Stimulated activated CD4-positive, alpha-beta T cell treated with anti-CD3 and anti-CD28 coated beads, Interleukin-2, amount 100 ng/mL, for 4 hours (primary cell): ENCODE measurements at regions not wholly inside any gene's neighbourhood (a gene's known extent, or its start where the extent isn't known, plus 50 kb on each side); places are given as distances from the start of the nearest gene placed in this dataset.
"Not testable (repeated sequence)": the region's sequence is repeated elsewhere in the genome, so short reads cannot be mapped to it uniquely, and the experiment has no call there.

ENCODE experiments used
- DNase-seq: peaks from one replicate; pipeline ENCODE4 v3.0.0-alpha.2; 2020; ENCODE audit warnings: low read depth

DNA sequence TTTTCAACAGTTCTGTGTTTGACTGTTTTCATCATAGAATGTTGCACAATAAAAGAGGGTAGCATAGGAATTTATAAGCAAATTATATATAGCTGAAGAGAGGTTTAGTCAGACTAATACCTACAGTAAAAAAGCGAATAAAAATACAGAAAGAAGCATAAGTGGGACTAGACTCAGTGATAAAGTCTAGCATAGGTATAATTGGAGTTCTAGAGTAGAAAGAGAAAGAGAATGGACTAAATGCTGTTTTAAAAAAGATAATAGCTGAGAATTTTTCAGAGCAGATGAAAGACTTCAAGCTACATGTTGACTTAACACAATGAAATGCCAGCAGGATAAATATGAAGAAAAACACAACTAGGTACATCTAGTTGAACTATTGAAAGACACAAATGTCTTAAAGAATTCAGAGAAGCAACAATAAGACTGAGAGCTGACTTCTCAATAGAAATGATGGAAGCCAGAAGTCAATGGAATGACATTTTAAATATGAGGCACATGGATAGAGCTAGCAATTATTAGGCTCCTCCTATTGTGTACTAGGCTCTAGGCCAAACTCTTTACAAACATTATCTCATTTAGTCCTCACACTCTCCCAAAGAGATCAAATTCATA lies 573.9 kb downstream of the ZNF608 start:
- no peak for DNase-seq

DNA sequence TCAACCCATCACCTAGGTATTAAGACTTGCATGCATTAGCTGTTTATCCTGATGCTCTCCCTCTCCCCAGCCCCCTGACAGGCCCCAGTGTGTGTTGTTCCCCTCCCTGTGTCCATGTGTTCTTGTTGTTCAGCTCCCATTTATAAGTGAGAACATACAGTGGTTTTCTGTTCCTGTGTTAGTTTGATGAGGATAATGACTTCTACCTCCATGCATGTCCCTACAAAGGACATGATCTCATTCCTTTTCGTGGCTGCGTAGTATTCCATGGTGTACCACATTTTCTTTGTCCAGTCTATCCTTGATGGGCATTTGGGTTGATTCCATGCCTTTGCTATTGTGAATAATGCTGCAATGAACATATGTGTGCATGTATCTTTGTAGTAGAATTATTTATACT lies 578.3 kb downstream of the ZNF608 start:
- DNase-seq, result not testable (repeated sequence)

DNA sequence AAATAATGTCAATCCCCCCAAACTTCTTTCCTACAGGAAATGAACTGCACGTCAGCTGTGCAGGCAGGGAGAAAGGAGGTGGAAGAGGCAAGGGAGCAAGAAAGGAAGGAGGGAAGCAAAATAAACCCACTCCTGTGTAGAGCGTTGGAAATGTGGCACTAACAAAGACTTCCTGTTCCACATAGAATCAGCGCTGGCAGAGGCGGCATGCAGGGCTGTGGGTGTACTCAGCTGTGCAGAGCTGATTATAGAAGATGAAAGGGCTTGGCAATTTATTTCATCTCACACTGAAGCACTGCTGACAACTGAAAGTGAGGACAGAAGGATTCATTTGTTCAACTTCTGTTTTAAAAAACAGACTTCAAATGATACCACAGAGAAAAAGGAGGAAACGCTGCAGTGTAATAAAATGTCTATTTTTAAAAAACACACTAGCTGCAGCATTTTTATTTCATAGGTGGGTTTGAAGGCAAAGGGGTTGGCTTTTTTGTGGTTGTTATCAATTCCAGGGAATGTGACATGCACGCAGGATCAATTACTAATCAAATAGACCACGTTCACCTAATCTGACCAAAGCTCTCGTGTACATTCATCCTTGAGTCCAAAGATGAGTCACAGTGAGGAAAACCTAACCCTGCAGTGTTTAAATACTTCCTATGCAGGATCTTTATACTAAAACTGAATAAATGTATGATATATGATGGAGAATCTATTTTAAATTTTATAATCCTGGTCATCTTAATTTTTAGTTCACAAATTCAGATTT lies 583.5 kb downstream of the ZNF608 start:
- DNase-seq, result no peak

DNA sequence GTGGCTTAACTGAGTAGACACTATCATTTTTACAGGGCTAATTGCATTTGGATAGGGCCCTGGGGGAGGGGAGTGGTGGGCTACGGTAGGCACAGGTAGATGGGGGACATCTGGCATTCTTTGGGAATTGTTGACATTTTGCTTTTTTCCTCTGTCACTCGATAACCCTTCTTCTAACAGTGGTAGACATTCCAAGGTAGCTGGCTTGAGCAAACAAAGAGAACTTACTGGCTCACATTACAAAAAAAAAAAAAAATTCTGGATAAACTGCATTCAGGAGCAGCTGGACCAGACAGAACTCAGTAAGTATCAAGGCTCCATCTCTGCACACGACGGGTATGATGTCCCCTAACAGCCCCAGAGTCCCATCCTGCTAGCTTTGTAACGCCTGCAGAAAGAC lies 585.2 kb downstream of the ZNF608 start:
- no peak for DNase-seq

DNA sequence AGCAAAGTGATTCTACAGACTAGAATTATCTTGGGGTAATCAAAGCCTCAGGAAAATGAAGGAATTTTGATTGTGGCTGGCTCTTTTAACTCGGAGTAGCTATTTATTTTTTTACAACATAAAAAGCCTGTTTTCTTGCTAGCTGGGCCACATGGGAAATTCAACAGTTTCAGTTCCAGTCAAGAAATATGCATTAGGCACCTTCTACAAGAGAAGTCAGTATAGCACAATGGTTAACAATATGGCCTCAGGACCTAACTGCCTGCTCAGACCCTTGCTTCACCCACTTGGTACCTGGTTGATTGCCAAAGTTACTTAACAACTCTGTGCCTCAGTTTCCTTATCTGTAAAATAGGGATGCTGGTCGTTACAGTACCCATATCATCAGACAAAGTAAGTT lies 586.2 kb downstream of the ZNF608 start:
- DNase-seq, result no peak

DNA sequence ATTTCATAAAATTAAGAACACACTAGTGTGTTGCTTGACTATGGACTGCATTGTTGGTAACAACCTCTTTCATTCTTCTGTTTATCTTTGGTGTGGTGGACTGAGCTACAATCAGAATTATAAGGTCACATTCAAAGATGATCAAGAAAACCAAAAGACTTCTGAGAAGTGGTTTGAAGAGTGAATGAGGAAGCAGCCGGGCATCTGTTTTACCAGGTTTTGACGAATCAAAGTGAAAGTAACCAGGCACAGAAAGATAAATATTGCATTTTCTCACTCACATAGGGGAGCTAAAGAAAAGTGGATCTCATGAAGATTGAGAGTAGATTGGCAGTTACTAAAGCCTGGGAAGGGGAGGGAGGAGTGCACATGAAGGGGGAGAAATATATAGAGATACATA lies 589.1 kb downstream of the ZNF608 start:
- DNase-seq, result no peak

DNA sequence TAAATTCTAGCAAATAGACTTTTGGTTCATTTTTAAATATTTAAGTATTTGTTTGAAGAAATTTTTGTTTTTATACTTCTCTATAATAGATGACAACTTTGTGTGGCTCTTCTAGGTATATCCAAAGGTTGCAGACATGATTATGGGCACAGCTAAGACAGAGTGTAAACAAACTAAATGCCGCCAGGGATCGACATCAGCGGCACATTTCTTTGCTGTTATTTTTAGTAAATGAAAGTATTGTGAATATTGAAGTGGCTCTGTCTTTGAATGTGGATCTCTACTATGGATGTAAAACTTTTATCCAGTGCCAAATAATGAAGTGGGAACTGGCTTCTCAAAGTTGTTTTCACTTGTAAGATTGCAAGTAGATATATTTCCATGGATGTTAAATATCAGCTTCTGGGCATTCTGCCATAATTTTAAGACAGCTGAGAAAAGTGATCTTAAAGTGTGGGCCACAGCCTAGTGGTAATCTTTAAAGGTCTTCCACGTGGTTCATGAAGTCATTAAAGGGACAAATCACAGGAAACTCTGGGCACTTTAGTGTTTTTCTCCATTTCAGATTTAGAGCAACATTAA lies 589.9 kb downstream of the ZNF608 start:
- DNase-seq, result no peak

DNA sequence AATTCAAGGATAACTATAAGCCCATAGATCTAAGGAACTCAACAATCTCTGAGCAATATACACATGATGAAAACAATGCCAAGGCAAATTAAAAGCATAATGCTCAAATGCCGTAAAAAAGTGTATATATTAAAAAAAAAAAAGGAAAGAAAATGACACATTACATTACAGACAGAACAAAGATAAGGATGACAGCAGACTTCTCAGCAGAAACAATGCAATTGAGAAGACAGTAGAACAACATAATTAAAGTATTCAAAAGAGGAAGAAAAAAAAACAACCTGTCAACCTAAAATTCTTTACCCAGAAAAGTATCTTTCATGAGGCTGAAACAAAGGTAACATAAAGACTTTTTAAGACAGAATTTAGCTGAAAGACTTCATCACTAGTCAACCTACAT lies 591.7 kb downstream of the ZNF608 start:
- no peak for DNase-seq

DNA sequence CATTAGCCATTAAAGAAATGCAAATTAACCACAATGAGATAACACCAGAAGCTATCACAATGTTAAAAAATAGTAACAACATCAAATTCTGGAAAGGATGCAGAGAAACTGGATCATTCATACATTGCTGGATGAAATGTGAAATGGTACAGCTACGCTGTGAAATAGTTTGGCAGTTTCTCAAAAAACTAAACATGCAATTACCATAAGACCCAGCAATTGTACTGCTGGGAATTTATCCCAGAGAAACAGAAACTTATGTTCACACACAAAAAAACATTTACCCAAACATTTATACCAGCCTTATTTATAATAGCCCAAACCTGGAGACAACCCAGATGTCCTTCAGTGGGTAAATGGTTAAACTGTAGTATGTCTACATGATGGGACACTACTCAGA lies 592.9 kb downstream of the ZNF608 start:
- DNase-seq, result no peak

DNA sequence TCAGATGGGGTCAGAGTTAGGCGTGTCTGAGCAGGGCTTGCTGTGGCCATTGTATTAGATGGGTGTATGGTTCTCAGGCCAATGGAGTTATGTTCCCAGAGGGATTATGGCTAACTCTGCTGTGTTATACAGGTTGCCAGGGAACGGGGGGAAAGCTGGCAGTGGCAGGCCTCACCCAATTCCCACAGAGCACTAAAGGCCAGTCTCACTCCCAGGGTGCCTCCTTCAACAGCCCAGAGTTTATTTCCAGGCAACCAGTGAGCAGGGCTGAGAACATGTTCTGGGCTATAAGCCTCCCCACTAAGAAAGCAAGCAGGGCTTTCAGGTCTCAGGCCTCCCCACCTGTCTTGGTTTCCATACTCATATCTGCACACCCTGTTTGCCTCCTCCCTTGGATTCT lies 597.9 kb downstream of the ZNF608 start:
- no peak for DNase-seq

DNA sequence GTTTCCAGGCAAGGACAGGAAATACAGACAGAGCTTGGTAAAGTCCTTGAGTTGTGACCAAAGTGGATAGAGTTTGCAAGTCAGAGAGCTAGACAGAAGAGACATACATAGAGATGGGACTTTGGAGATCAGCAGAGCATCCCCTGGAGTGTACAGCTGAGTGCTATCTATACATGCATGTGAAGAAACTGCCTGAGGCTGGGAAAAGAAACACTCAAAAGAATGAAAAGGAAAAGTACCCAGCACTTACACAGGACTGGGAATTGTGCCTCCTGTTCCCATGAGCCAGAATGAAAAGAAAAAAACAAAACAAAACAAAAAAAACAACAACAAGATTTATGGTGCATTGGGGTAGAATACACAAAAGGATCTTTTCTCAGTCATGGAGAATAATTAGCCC lies 606.4 kb downstream of the ZNF608 start:
- DNase-seq, result no peak

DNA sequence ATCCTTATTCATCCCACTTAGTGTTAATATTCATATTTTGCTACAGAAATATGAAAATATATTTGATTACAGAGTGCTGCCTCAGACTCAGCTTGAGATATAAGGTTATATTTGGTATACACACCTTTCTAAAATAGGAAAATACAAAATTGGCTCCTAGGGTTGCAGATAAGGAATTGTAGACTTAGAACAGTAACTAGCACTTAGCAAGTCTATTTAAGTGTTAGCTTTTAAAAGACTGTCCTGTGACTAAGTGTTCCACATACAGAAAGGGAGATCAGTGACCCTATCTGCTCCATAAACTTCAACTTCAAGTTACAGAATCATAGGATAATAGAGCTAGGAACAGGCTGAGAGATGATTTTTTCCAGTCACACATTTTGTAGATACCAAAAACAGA lies 607.0 kb downstream of the ZNF608 start:
- DNase-seq, result no peak

DNA sequence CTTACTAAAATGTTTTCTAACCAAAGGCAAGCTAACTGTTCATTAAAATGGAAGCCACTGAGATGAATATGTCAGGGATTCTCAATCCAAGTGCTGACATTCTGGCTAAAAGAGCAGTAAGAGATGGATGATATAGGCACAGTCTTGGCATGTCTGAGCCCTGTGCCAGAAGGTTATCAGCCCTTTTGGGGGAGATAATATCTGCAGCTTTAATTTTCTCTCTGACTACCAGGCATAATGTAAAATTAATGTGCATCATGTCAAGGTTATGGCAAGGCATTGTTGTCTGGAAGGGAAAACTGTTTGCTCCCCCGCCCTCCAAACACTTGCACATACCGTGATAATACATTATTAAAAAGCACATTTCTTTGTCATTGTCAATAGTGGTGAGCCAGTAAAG lies 609.8 kb downstream of the ZNF608 start:
- no peak for DNase-seq

DNA sequence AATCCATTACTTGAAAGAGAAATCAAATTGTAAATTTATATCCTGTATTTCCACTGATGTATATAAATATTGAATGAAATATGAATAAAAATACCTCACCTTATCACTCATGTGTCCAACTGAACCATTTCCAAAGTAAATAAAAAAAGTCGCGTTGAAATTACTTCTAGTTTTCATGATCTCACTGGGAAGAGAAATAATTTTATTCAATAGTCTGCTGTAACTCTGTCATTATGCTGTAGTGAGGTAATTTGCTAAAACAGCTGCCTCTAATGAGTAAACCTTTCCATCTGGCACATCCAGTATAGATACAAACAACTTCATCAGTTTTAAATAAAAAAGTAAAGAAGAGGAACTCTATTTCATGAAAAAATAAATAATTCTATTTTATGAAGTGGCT lies 611.5 kb downstream of the ZNF608 start:
- no peak for DNase-seq

DNA sequence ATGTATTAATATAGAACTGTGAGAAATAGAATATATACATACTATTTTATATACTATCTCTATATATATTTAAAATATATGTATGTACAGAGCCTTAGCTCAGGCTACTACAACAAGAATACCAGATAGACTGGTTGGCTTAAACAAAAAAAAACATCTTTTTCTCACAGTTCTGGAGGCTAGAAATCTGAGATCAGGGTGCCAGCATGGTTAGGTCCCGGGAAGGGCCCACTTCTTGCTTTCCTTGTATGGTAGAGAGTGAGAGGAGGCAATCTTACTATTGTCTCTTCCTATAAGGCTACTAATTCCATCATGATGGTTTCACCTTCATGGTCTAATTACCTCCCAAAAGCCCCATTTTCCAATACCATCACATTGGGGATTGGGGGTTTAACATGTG lies 613.0 kb downstream of the ZNF608 start:
- no peak for DNase-seq

DNA sequence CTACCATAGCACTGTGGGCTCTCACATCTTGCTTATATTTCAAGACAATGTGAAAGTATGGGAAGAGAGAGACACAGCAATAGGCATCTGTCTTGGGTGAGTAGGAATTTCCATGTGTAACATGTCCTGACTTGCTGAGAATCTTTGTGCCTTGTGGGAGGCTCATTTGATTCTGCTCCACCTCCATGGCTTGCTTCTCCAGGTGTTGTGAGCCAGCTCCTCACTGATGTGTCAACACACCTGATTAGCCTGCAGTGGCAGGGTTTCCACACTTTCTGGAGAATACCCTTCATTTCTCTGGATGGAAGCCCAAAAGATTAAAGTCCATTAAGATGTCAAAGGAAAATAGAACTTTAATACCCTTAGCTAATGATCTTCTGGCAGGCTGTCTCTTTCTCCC lies 613.6 kb downstream of the ZNF608 start:
- no peak for DNase-seq

DNA sequence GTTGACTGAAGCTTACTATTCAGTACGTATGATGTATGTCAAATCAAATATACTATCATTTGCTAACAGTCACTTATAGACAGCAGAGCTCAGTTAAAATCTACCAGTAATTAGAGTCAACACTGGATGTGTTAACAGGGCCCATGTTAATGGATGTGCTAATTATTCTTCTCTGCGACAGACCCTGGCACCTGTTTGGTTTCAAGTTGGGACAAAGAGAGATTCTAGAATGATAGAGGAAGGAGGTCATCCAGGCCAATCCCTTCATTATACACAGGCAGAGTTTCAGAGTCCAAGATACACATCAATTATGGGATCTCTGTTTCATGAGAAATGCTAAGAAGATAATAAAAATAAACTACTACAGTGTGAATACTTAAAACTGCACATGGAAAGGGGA lies 615.0 kb downstream of the ZNF608 start:
- no peak for DNase-seq

DNA sequence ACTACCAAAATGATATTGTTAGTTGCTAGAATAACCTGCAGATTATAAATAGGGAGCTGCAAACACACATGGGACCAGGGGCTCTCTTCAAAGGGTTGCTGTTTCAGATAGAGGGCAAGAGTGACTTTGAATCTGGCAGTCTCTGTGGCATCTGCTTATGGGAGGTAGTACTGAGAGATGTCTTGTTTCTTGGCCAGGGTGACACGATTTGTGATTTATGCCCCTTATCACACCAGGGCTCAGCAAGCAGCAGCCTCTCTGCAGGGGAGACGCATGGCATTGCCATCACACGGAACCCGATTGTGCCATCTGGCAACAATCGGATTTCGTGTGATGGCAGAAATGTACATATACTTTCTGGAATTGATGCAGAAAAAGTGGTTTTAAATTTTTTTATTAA lies 615.6 kb downstream of the ZNF608 start:
- DNase-seq, result no peak

DNA sequence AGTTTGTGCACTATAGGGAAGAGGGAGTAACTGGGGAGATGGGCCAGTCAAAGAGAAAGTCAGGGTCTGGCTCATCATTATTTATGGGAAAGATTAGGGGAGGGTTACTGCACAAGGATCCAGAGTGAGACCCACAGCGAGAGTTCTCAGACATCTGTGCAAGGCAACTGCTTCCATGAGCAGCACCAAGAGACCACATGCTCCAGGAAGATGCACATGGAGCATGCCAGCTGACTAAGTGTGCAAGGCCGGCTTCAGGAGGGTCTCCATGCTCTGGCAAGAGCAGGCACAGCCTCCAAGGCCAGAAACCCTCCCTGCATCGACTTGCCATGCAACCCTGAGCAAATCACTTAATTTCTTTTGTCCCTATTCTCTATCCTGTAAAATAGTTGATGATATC lies 616.9 kb downstream of the CSNK1G3 start:
- no peak for DNase-seq

DNA sequence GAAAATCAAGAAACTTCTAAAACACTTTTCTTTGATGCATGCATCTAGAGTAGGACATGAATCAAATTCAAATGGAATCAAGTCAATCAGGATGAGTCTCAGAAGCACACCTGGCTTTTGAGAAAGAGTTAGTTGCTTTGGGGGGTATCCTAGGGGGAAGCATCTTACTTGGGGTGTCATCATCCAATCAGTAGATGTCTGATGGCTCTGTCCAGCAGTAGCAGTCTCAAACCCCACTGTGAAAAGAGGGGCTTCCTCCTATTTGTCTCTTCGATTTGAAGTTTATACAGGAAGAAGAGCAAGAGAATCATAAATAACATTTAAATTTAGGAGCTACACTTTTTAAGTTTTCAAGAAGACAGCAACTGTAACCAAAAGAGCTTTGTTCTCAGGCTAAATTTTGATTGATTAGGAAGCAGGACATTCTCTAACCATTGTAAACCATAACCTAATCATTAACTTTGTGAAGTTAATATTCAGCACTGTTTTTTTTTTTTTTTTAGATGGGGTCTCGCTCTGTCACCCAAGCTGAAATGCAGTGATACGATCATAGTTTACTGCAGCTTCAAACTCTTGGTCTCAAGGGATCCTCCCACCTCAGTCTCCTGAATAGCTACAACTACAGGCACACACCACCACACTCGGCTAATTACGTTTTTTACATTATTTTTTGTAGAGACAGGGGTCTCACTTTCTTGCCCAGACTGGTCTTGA lies 614.7 kb downstream of the CSNK1G3 start:
- DNase-seq, result no peak

DNA sequence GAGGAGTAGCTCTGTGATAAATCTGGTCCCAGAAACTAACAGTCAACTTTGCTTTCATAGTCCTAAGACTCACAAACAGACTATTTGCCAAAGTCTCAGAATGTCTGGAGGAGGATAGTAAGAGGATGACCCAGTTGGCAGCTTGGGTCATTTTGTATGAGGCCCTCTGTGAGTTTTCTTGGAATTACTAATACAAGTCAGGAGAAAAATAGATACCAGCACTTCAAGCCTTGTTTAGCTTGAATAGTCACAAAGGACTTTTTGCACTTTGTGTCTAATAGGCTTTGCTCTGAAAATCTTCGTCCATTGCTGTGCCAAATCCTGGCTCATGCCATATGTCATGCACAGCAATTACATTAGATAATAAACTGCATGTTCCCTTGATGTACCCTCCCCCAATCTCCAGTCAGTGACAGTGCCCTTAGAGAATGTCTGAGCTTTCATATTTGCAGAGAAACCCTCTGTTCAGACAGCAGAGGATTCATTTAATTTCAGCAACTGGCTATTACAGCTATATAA lies 612.8 kb downstream of the CSNK1G3 start:
- no peak for DNase-seq

DNA sequence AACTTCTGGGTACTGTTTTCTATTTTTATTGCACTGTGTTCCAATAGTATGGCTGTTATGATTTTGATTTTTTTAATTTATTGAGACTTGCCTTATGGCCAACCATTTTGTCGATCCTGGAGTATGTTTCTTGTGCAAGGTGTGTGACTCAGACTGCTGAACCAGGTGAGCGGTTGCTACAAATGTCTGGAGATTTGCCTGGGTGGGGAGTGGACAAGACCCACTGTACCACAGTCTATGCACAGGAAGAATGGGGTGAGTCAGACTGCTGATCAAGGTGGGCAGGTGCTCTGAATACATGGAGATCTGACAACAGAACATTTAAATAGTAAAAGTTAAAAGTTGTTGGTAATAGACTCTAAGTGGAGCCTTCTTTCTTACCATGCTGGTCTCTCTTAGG lies 609.2 kb downstream of the CSNK1G3 start:
- DNase-seq, result no peak

DNA sequence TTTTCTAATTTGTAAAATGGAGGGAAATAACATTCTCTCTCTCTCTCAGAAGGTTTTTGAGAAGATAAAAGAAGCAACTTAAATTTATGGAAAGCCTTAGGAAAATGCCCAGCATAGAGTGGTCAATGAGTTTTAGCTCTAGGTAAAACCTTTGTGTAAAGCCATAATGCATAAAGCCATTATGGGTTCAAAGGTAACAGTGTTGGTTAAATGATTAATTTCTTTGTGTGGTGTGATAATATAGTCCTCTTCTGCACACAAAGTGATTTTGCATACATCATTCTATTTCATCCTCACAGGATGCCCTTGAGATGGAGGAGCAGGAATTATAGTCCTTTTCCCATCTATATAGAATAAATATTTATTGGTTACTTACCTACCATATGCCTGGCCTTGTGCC lies 602.9 kb downstream of the CSNK1G3 start:
- DNase-seq, result no peak
